RWPE1 (cell line): ENCODE measurements at regions not wholly inside any gene's neighbourhood (a gene's known extent, or its start where the extent isn't known, plus 50 kb on each side); places are given as distances from the start of the nearest gene placed in this dataset.
"Not testable (repeated sequence)": the region's sequence is repeated elsewhere in the genome, so short reads cannot be mapped to it uniquely, and the experiment has no call there.

ENCODE experiments used
- CTCF ChIA-PET: fragments of 350-600 bp; sonication (Branson Sonifier 250); formaldehyde crosslinking; extraction: SDS; loops from one replicate; lab custom pipeline; 2021; lab: Yijun Ruan, JAX
- POLR2A ChIA-PET: fragments of 400-600 bp; formaldehyde crosslinking; extraction: SDS; loops from one replicate; lab custom pipeline; 2020; ENCODE audit warnings: antibody characterized with exemption; ENCODE audit not compliant: low non-redundant PET; lab: Yijun Ruan, JAX
- DNase-seq: peaks from one replicate; pipeline ENCODE4 v3.0.0; 2012; ENCODE audit warnings: low spot score
- H3K27ac ChIP-seq: fragments of 450-650 bp; 2 replicates; pipeline ENCODE4 v1.5.1; 2017
- TF ChIP-seq, protein P1 (sequence below): fragments of 450-650 bp; conservative IDR thresholded peaks from 2 replicates; pipeline ENCODE4 v1.5.1; 2017; ENCODE audit warnings: low read depth, mild to moderate bottlenecking

DNA sequence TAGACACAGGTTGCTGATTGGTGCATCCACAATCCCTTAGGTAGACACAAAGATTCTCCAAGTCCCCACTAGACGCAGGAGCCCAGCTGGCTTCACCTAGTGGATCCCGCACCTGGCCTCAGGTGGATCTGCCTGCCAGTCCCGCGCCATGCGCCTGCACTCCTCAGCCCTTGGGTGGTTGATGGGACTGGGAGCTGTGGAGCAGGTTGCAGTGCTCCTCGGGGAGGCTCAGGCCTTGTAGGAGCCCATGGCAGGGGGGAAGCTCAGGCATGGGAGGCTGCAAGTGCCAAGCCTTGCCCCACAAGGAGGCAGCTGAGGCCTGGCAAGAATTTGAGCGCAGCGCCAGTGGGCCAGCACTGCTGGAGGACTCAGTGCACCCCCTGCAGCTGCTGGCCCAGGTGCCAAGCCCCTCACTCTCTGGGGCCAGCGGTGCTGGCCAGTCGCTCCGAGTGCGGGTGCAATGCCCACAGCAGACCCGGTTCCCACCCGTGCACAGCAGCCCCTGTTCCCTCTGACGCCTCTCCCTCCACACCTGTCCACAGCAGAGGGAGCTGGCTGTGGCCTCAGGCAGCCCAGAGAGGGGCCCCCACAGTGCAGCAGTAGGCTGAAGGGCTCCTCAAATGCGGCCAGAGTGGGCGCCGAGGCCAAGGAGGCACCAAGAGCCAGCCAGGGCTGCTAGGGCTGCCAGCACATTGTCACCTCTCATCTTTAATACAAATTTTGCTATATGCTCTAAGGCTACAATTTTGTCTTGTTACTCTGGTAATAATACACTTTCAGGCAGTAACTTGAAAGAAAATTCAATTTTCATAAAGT, 857.3 kb upstream of the TPTE start:
- H3K27ac ChIP-seq, CTCF ChIA-PET, DNase-seq, POLR2A ChIA-PET: not testable (repeated sequence)

DNA sequence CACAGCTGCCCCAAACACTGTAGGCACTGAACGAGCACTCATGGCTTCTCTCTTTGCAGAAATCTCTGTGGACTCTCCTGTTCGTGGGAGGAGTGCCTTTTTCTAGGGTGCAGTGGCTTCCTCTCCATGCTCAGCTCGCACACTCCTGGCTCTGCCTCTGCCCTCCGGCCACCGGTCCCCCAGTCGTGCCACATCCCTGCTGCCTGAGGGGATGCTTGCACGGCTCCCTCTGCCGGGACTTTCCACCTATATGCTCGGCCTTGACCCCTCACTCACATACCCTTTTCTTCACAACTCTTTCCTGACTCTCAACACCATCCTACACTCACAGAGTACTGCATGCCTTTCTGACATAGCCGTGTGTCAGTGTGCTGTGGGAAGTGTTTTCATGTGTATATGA, 845.6 kb upstream of the TPTE start:
- POLR2A ChIA-PET, H3K27ac ChIP-seq, CTCF ChIA-PET, DNase-seq: not testable (repeated sequence)

DNA sequence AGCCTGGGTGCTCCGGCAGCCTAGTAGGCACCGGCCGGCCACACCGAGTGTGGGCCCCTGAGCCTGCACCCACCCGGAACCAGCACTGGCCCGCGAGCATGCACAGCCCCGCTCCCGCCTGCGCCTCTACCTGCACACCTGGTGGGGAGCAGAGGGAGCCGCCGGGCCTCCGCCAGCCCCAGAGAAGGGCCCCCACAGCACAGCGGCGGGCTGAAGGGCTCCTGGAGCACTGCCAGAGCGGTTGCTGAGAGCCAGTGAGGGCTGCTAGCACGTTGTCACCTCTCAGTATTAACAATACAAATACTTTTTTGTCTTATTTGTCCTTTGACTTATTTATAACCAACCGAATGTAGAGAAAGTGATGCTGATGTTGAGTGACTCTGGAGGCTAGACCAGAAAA, 842.4 kb upstream of the TPTE start:
- POLR2A ChIA-PET, DNase-seq, H3K27ac ChIP-seq, CTCF ChIA-PET: not testable (repeated sequence)

DNA sequence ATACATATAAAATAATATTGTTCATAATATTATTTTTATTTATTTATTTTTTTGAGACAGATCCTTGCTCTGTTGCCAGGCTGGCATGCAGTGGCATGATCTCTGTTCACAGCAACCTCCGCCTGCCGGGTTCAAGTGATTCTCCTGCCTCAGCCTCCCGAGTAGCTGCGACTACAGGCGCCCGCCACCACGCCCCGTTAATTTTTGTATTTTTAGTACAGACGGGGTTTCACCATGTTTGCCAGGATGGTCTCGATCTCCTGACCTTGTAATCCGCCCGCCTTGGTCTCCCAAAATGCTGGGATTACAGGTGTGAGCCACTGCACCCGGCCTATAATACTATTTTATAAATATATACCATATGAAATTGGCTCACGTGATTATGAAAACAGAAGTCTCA, 832.4 kb upstream of the TPTE start:
- POLR2A ChIA-PET, H3K27ac ChIP-seq, CTCF ChIA-PET, DNase-seq: not testable (repeated sequence)

DNA sequence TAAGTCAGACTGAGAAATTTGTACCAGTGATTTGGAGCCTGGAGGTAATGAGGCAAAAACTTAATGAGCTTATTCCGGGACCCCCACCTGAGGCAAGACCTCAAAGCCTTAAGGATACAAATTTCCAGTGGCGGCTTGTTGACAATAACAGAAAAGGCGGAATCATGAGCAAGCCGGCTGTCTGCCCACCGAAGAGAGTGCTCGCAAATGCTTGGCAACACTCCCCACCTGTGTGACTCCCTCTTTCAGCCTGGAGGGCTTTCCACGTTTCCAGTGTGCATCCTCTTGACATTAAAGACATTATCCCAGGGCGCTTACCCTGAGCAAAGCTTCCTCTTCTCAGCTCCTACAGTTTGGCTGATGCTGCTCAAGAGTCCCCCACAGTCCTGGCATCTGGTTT, 830.4 kb upstream of the TPTE start:
- H3K27ac ChIP-seq, CTCF ChIA-PET, DNase-seq, POLR2A ChIA-PET: not testable (repeated sequence)

DNA sequence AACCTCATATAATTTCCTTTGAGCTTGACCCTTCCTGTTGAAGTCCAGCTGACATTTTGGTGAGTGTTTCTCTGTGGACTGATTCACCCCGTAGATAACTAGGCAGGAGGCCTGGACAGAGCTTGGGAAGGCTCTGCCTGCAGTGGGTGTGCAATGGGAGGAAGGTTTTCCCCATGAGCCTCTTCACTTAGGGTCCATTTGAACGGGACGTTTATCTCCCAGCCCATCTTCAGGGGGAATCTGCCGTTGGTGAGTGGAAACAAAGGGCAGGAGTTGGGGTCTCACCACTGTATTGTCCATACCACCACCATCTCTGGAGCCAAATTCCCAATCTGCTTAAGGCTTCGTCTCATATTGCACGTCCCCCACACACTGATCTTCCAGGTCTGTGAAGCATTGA, 825.6 kb upstream of the TPTE start:
- CTCF ChIA-PET, POLR2A ChIA-PET, DNase-seq, H3K27ac ChIP-seq: not testable (repeated sequence)

DNA sequence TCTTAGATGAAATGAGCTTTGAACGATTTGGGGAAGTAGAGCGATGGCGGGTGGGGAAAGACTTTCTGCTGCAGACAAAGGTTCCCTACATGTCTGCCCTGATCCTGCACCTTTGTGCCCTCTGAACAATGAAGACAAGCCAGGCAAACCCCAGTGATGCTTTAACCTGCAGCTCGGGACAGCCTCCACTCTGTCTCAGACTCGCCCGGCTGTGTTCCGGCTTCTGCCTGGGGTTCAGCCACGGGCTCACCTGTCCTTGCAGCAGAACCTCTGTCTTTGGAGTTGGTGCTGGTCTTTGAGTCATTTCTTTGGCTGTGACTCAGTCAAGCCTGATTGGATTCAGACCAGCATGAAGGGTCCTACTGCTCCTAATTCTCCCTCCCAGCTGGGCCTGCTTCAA, 823.6 kb upstream of the TPTE start:
- POLR2A ChIA-PET, DNase-seq, CTCF ChIA-PET, H3K27ac ChIP-seq: not testable (repeated sequence)

DNA sequence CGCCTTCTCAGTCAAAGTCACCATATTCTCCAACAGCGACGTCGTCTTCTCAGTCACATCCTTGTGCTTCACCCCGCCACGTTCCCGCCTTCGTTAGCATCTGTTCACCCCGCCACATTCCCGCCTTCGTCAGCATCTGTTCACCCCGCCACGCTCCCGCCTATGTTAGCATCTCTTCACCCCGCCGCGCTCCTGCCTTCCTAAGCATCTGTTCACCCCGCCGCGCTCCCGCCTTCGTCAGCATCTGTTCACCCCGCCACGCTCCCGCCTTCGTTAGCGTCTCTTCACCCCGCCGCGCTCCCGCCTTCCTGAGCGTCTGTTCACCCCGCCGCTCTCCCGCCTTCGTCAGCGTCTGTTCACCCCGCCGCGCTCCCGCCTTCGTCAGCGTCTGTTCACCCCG, 816.4 kb upstream of the TPTE start:
- CTCF ChIA-PET, POLR2A ChIA-PET, DNase-seq, H3K27ac ChIP-seq: not testable (repeated sequence)

DNA sequence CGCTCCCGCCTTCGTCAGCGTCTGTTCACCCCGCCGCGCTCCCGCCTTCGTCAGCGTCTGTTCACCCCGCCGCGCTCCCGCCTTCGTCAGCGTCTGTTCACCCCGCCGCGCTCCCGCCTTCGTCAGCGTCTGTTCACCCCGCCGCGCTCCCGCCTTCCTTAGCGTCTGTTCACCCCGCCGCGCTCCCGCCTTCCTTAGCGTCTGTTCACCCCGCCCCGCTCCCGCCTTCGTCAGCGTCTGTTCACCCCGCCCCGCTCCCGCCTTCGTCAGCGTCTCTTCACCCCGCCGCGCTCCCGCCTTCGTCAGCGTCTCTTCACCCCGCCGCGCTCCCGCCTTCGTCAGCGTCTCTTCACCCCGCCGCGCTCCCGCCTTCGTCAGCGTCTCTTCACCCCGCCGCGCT, 815.9 kb upstream of the TPTE start:
- CTCF ChIA-PET, DNase-seq, POLR2A ChIA-PET, H3K27ac ChIP-seq: not testable (repeated sequence)

DNA sequence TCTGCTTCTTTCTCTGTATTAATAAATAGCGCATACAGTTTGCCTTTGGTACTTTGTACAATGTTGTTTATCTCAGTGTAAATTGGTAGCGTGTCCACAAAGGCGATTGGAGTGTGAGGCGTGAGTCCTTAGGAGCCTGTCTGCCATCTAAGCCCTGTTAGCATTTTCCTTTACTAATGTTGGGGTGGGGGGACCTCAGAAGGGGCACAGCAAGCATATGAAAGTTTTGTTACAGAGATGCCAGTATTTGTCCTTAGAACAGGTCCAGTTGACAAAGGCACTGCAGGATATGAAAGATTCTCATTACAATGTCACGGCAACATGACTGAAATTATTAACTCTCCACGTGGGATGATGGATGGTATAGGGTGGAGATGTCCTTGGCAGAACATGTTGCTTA, 796.8 kb upstream of the TPTE start:
- POLR2A ChIA-PET = not testable (repeated sequence)

DNA sequence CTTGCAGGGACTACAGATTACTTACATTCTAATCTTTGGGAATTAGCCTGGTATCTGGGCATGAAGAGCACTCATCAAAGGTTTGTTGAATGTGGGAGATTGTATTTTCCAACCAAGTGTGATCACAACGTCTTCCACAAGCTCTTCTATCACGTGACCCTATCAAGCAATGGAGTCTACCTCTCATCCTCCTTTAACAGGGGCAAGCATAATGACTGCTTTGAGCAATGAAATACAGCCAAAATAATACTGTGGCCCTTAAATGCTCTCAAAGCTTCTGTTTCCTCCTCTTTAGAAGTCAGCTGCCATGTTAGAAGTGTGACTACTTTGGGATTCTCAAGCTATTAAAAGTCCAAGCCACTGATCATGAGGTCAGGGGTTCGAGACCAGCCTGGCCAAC, 794.2 kb upstream of the TPTE start:
- DNase-seq, H3K27ac ChIP-seq, POLR2A ChIA-PET, CTCF ChIA-PET: not testable (repeated sequence)

More for the DNA sequence above, 796.8 kb upstream of the TPTE start:
- CTCF ChIA-PET, H3K27ac ChIP-seq, DNase-seq: not testable (repeated sequence)

DNA sequence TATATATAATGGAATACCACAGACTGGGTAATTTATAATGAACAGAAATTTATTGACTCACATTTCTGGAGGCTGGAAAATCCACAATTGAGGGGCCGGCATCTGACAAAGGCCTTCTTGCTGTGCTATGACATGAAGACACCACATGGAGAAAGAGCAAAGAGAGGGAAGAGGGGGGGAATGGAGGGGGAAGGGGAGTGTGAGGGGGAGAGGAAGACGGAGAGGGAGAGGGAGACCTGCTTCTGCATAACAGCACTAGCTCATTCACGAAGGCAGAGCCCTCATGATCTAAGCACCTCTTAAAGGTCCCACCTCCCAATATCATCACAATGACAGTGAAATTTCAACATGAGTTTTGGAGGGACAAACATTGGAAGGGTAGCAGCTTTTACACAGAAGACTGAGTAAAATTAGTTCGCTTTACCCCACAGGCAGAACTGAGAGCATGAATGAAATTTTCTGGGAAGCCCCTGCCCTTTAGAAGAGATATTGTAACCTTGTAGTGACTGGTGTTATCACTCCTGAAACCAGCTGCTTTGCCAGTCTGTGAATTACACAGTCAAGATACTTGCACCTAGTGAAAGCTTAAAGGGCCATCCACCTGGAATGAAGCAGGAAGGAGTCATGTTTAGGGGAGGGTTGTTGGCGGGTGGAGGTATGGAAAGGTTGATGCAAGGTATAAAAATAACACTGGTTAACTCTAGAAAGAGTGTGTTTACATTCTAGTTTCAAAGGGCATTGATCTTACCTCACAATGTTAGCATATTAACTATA, 793.0 kb upstream of the TPTE start:
- POLR2A ChIA-PET, H3K27ac ChIP-seq, CTCF ChIA-PET, DNase-seq: not testable (repeated sequence)

DNA sequence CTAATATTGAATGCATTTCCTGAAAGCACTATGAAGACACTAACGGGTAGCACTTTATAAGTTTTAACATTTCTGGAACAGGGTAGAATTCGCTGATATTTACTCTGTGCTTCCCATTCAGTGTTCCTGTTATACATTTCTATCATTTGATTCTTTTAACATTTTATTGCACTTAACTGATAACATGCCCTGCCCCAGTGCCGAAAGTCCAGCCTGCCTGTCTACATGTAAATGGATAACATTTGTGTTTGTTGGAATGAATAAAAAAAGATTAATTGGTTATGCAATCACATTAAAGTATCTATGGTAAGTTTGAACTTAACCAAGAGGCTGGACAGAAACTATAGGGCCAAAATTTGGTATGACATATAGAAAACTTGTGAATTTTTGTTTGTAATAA, 790.5 kb upstream of the TPTE start:
- DNase-seq = no peak
- CTCF ChIA-PET = no interaction called here
- TF ChIP-seq, protein P1, sequence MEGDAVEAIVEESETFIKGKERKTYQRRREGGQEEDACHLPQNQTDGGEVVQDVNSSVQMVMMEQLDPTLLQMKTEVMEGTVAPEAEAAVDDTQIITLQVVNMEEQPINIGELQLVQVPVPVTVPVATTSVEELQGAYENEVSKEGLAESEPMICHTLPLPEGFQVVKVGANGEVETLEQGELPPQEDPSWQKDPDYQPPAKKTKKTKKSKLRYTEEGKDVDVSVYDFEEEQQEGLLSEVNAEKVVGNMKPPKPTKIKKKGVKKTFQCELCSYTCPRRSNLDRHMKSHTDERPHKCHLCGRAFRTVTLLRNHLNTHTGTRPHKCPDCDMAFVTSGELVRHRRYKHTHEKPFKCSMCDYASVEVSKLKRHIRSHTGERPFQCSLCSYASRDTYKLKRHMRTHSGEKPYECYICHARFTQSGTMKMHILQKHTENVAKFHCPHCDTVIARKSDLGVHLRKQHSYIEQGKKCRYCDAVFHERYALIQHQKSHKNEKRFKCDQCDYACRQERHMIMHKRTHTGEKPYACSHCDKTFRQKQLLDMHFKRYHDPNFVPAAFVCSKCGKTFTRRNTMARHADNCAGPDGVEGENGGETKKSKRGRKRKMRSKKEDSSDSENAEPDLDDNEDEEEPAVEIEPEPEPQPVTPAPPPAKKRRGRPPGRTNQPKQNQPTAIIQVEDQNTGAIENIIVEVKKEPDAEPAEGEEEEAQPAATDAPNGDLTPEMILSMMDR = no peak
- no peak overlapping the region for H3K27ac ChIP-seq
- POLR2A ChIA-PET = no interaction called here

DNA sequence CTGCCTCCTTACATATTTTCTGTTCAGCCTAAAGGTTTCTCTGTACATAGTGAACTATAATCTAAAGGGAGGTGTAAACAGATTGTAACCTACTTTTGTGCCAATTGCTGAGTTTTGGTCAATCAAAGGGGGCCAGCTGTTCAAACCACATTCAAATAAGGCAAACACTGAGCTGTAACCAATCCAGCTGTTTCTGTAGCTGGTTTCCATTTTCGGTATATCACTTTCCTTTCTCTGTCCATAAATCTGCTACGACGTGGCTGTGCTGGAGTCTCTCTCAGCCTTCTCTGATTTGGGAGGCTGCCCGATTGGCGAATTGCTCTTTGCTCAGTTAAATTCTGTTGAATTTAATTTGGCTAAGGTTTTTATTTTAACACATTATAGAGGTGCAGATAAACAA, 790.1 kb upstream of the TPTE start:
- POLR2A ChIA-PET, DNase-seq, CTCF ChIA-PET, H3K27ac ChIP-seq: not testable (repeated sequence)

DNA sequence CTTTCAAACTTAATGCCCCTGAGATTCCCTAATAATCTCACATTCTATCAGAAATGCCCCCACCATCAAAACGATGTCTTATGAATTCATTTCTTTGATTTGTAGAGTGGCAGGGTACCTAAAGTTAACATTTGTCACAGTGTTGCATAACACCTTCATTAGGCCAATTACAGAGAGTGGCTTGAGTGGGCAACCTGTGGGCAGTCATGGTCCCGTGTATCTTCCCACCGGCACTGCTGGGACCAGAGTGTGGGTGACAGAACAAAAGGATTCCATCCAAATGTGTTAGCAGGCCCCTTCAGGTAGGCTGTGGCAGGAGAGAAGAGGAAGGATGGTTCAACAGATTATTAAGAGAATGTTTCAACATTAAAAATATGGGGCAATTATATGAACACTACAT, 788.8 kb upstream of the TPTE start:
- DNase-seq, H3K27ac ChIP-seq, CTCF ChIA-PET, POLR2A ChIA-PET: not testable (repeated sequence)

DNA sequence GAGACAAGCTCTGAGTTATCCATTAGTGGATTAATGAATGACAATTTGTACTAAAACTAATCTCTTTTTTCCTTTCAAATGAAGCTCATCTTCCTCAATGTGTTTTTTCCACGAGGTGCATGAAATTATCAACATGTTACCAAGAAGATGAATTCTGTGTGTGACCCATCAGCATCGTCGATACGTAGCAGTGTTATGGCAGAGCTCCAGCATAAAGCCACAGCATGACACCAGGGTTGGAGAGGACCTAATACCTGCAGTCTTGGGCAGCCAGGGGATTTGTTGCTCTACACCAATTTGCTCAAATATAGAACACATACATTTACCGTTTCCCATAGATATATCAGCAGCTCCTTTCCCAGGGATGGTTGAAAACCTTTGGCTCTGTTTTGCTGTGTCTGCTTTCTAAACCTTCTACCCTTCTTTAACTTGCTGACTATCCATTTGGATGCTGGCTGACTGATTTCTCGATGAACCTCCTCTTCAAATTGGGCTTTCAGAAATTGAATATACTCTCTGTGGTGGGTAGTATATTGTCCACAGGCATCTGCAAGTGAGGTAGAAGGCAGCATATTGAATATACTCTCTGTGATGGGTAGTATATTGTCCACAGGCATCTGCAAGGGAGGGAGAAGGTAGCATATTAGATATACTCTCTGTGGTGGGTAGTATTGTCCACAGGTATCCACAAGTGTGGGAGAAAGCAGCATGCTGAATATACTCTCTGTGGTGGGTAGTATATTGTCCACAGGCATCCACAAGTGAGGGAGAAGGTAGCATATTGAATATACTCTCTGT, 787.4 kb upstream of the TPTE start:
- CTCF ChIA-PET, H3K27ac ChIP-seq, POLR2A ChIA-PET, DNase-seq: not testable (repeated sequence)
